ENCODE measurements at regions not wholly inside any gene's neighbourhood (a gene's known extent, or its start where the extent isn't known, plus 50 kb on each side); places are given as distances from the start of the nearest gene placed in this dataset.

GRCh38 chr3:158882445-158882844 is 80.6 kb downstream of the MFSD1 start:
- DNase-seq (ENCODE audit: low spot score): no peak
- Mint-ChIP-seq H3K9me3 (no peaks in the 10 kb centered on the region), H3K36me3 (ENCODE audit: low read depth) (no peaks in the 10 kb centered on the region), H3K4me3 (no peak overlapping the region), H3K27ac (no peak overlapping the region), H3K4me1 (ENCODE audit: low read depth) (no peaks in the 10 kb centered on the region), H3K27me3 (ENCODE audit: low read depth) (no peaks in the 10 kb centered on the region)

- Mint-ChIP-seq H3K4me3 (no peak overlapping the region), H3K36me3 (ENCODE audit: low read depth) (no peaks in the 10 kb centered on the region), H3K27ac (no peak overlapping the region), H3K4me1 (ENCODE audit: low read depth) (peaks cover 1% of the 10 kb centered on the region), H3K9me3 (no peaks in the 10 kb centered on the region), H3K27me3 (ENCODE audit: low read depth) (no peaks in the 10 kb centered on the region)
- DNase-seq (ENCODE audit: low spot score): no peak
These were observed 94.9 kb downstream of the MFSD1 start for GRCh38 chr3:158896729-158897128.

GRCh38 chr3:158906749-158907148 is 104.9 kb downstream of the MFSD1 start:
- Mint-ChIP-seq H3K27me3 (ENCODE audit: low read depth) (peaks cover 5% of the 10 kb centered on the region), H3K27ac (no peak overlapping the region), H3K4me3 (no peak overlapping the region), H3K36me3 (ENCODE audit: low read depth) (no peaks in the 10 kb centered on the region), H3K4me1 (ENCODE audit: low read depth) (peaks cover 2% of the 10 kb centered on the region), H3K9me3 (no peaks in the 10 kb centered on the region)
- DNase-seq (ENCODE audit: low spot score): no peak

GRCh38 chr3:158908187-158908734 is 106.4 kb downstream of the MFSD1 start:
- Mint-ChIP-seq H3K36me3 (ENCODE audit: low read depth) (no peaks in the 10 kb centered on the region), H3K27me3 (ENCODE audit: low read depth) (peaks cover 5% of the 10 kb centered on the region), H3K4me3 (no peak overlapping the region), H3K4me1 (ENCODE audit: low read depth) (no peaks in the 10 kb centered on the region), H3K27ac (no peak overlapping the region), H3K9me3 (no peaks in the 10 kb centered on the region)
- DNase-seq (ENCODE audit: low spot score): no peak

GRCh38 chr3:158909870-158910269 is 108.0 kb downstream of the MFSD1 start:
- H3K27me3 Mint-ChIP-seq (ENCODE audit: low read depth): peaks cover 2% of the 10 kb centered on the region
- H3K36me3 Mint-ChIP-seq (ENCODE audit: low read depth): no peaks in the 10 kb centered on the region
- H3K9me3 Mint-ChIP-seq: no peaks in the 10 kb centered on the region
- H3K4me1 Mint-ChIP-seq (ENCODE audit: low read depth): no peaks in the 10 kb centered on the region
- no peak overlapping the region for H3K4me3 Mint-ChIP-seq
- H3K27ac Mint-ChIP-seq: no peak overlapping the region
- no peak for DNase-seq (ENCODE audit: low spot score)

GRCh38 chr3:158911586-158911985 is 109.7 kb downstream of the MFSD1 start:
- Mint-ChIP-seq H3K36me3 (ENCODE audit: low read depth) (no peaks in the 10 kb centered on the region), H3K27me3 (ENCODE audit: low read depth) (peaks cover 2% of the 10 kb centered on the region), H3K4me3 (no peak overlapping the region), H3K27ac (no peak overlapping the region), H3K4me1 (ENCODE audit: low read depth) (no peaks in the 10 kb centered on the region), H3K9me3 (no peaks in the 10 kb centered on the region)
- no peak for DNase-seq (ENCODE audit: low spot score)

GRCh38 chr3:158912188-158912587 is 110.3 kb downstream of the MFSD1 start:
- Mint-ChIP-seq H3K27ac (no peak overlapping the region), H3K9me3 (no peaks in the 10 kb centered on the region), H3K36me3 (ENCODE audit: low read depth) (no peaks in the 10 kb centered on the region), H3K4me3 (no peak overlapping the region), H3K27me3 (ENCODE audit: low read depth) (peaks cover 2% of the 10 kb centered on the region), H3K4me1 (ENCODE audit: low read depth) (no peaks in the 10 kb centered on the region)
- DNase-seq (ENCODE audit: low spot score): no peak

- Mint-ChIP-seq H3K36me3 (ENCODE audit: low read depth) (no peaks in the 10 kb centered on the region), H3K27me3 (ENCODE audit: low read depth) (peaks cover 2% of the 10 kb centered on the region), H3K4me1 (ENCODE audit: low read depth) (no peaks in the 10 kb centered on the region), H3K27ac (no peak overlapping the region), H3K4me3 (no peak overlapping the region), H3K9me3 (no peaks in the 10 kb centered on the region)
- DNase-seq (ENCODE audit: low spot score): no peak
These were observed 110.8 kb downstream of the MFSD1 start for GRCh38 chr3:158912621-158913020.

GRCh38 chr3:158916111-158916510 is 114.3 kb downstream of the MFSD1 start:
- Mint-ChIP-seq H3K4me3 (no peak overlapping the region), H3K36me3 (ENCODE audit: low read depth) (no peaks in the 10 kb centered on the region), H3K27ac (no peak overlapping the region), H3K4me1 (ENCODE audit: low read depth) (no peaks in the 10 kb centered on the region), H3K27me3 (ENCODE audit: low read depth) (peaks cover under 1% of the 10 kb centered on the region), H3K9me3 (no peaks in the 10 kb centered on the region)
- no peak for DNase-seq (ENCODE audit: low spot score)

- Mint-ChIP-seq H3K27ac (no peak overlapping the region), H3K4me3 (no peak overlapping the region), H3K4me1 (ENCODE audit: low read depth) (no peaks in the 10 kb centered on the region), H3K36me3 (ENCODE audit: low read depth) (no peaks in the 10 kb centered on the region), H3K27me3 (ENCODE audit: low read depth) (peaks cover 3% of the 10 kb centered on the region), H3K9me3 (no peaks in the 10 kb centered on the region)
- no peak for DNase-seq (ENCODE audit: low spot score)
These were observed 116.2 kb downstream of the MFSD1 start for GRCh38 chr3:158918008-158918407.

GRCh38 chr3:158918451-158918850 is 116.6 kb downstream of the MFSD1 start:
- no peaks in the 10 kb centered on the region for H3K36me3 Mint-ChIP-seq (ENCODE audit: low read depth)
- DNase-seq (ENCODE audit: low spot score): no peak
- peaks cover 3% of the 10 kb centered on the region for H3K27me3 Mint-ChIP-seq (ENCODE audit: low read depth)

GRCh38 chr3:158920371-158920770 is 118.5 kb downstream of the MFSD1 start:
- H3K9me3 Mint-ChIP-seq: no peaks in the 10 kb centered on the region
- H3K4me1 Mint-ChIP-seq (ENCODE audit: low read depth): no peaks in the 10 kb centered on the region
- H3K36me3 Mint-ChIP-seq (ENCODE audit: low read depth): no peaks in the 10 kb centered on the region
- H3K27ac Mint-ChIP-seq: no peak overlapping the region
- peaks cover 3% of the 10 kb centered on the region for H3K27me3 Mint-ChIP-seq (ENCODE audit: low read depth)
- DNase-seq (ENCODE audit: low spot score): no peak
- no peak overlapping the region for H3K4me3 Mint-ChIP-seq

More at GRCh38 chr3:158918451-158918850, 116.6 kb downstream of the MFSD1 start:
- Mint-ChIP-seq H3K4me3 (no peak overlapping the region), H3K27ac (no peak overlapping the region), H3K9me3 (no peaks in the 10 kb centered on the region), H3K4me1 (ENCODE audit: low read depth) (no peaks in the 10 kb centered on the region)

- H3K9me3 Mint-ChIP-seq: no peaks in the 10 kb centered on the region
- H3K4me1 Mint-ChIP-seq (ENCODE audit: low read depth): no peaks in the 10 kb centered on the region
- no peak for DNase-seq (ENCODE audit: low spot score)
- peaks cover 3% of the 10 kb centered on the region for H3K27me3 Mint-ChIP-seq (ENCODE audit: low read depth)
- H3K27ac Mint-ChIP-seq: no peak overlapping the region
- H3K36me3 Mint-ChIP-seq (ENCODE audit: low read depth): no peaks in the 10 kb centered on the region
- no peak overlapping the region for H3K4me3 Mint-ChIP-seq
These were observed 123.2 kb downstream of the MFSD1 start for GRCh38 chr3:158925021-158925420.

GRCh38 chr3:158925828-158926494 is 124.1 kb downstream of the MFSD1 start:
- Mint-ChIP-seq H3K27me3 (ENCODE audit: low read depth) (peaks cover 3% of the 10 kb centered on the region), H3K9me3 (no peaks in the 10 kb centered on the region), H3K4me1 (ENCODE audit: low read depth) (no peaks in the 10 kb centered on the region), H3K4me3 (no peak overlapping the region), H3K27ac (no peak overlapping the region), H3K36me3 (ENCODE audit: low read depth) (no peaks in the 10 kb centered on the region)
- DNase-seq (ENCODE audit: low spot score): no peak

- Mint-ChIP-seq H3K36me3 (ENCODE audit: low read depth) (no peaks in the 10 kb centered on the region), H3K9me3 (no peaks in the 10 kb centered on the region), H3K27ac (no peak overlapping the region), H3K27me3 (ENCODE audit: low read depth) (no peaks in the 10 kb centered on the region), H3K4me1 (ENCODE audit: low read depth) (no peaks in the 10 kb centered on the region), H3K4me3 (no peak overlapping the region)
- DNase-seq (ENCODE audit: low spot score): no peak
These were observed 134.0 kb downstream of the MFSD1 start for GRCh38 chr3:158935846-158936245.

All from T-helper 2 cell treated with Interferon-gamma antibody and Interleukin-4, amounts not matched to agents 5 μg/mL and 100 μg/mL, for 36 hours (primary cell).